HG02588 (cell line): ENCODE measurements at regions not wholly inside any gene's neighbourhood (a gene's known extent, or its start where the extent isn't known, plus 50 kb on each side); places are given as distances from the start of the nearest gene placed in this dataset.
"Not testable (repeated sequence)": the region's sequence is repeated elsewhere in the genome, so short reads cannot be mapped to it uniquely, and the experiment has no call there.

Experiments used
- ATAC-seq: cut with Tn5 transposase; IDR thresholded peaks from one replicate; pipeline ENCODE4 v1.9.1; 2021; ENCODE audit warnings: mild to moderate bottlenecking, moderate library complexity; ENCODE audit not compliant: unreplicated experiment

GRCh38 chr2:57465067-57465466 lies 581.5 kb upstream of the VRK2 start:
- ATAC-seq = no peak

- ATAC-seq = no peak
These were observed 580.6 kb upstream of the VRK2 start for GRCh38 chr2:57465967-57466366.

GRCh38 chr2:57475391-57475790 lies 571.2 kb upstream of the VRK2 start:
- ATAC-seq = no peak

- ATAC-seq = no peak
These were observed 566.6 kb upstream of the VRK2 start for GRCh38 chr2:57479981-57480380.

GRCh38 chr2:57488061-57488460 lies 558.5 kb upstream of the VRK2 start:
- no peak for ATAC-seq

GRCh38 chr2:57490741-57491140 lies 555.9 kb upstream of the VRK2 start:
- no peak for ATAC-seq

GRCh38 chr2:57491213-57491612 lies 555.4 kb upstream of the VRK2 start:
- no peak for ATAC-seq

GRCh38 chr2:57493966-57494365 lies 552.6 kb upstream of the VRK2 start:
- ATAC-seq = not testable (repeated sequence)

- ATAC-seq = peak; percentile 66
These were observed 549.0 kb upstream of the VRK2 start for GRCh38 chr2:57497489-57498096.

- no peak for ATAC-seq
These were observed 541.8 kb upstream of the VRK2 start for GRCh38 chr2:57504787-57505186.

GRCh38 chr2:57509189-57509588 lies 537.4 kb upstream of the VRK2 start:
- ATAC-seq = no peak

- no peak for ATAC-seq
These were observed 535.9 kb upstream of the VRK2 start for GRCh38 chr2:57510704-57511103.

GRCh38 chr2:57515366-57515765 lies 531.2 kb upstream of the VRK2 start:
- ATAC-seq = no peak

- ATAC-seq = peak; percentile 89
These were observed 529.8 kb upstream of the VRK2 start for GRCh38 chr2:57516698-57517340.

- no peak for ATAC-seq
These were observed 523.3 kb upstream of the VRK2 start for GRCh38 chr2:57523304-57523703.

- ATAC-seq = no peak
These were observed 518.9 kb upstream of the VRK2 start for GRCh38 chr2:57527685-57528084.

- no peak for ATAC-seq
These were observed 518.1 kb upstream of the VRK2 start for GRCh38 chr2:57528499-57528898.

- no peak for ATAC-seq
These were observed 512.2 kb upstream of the VRK2 start for GRCh38 chr2:57534358-57534757.

- no peak for ATAC-seq
These were observed 509.9 kb upstream of the VRK2 start for GRCh38 chr2:57536535-57537231.

- no peak for ATAC-seq
These were observed 506.8 kb upstream of the VRK2 start for GRCh38 chr2:57539761-57540160.

- no peak for ATAC-seq
These were observed 504.5 kb upstream of the VRK2 start for GRCh38 chr2:57542081-57542480.

- no peak for ATAC-seq
These were observed 503.4 kb upstream of the VRK2 start for GRCh38 chr2:57543211-57543610.
